IPS-NIHi11 (cell line): ENCODE measurements at regions not wholly inside any gene's neighbourhood (a gene's known extent, or its start where the extent isn't known, plus 50 kb on each side); places are given as distances from the start of the nearest gene placed in this dataset.

Experiments used
- DNase-seq: peaks from one replicate; pipeline ENCODE4 v3.0.0; 2012; ENCODE audit warnings: mixed read lengths, low spot score

- DNase-seq: no peak
These were observed 732.3 kb downstream of the NCAM2 start for GRCh38 chr21:21730512-21730911.

- no peak for DNase-seq
These were observed 733.4 kb downstream of the NCAM2 start for GRCh38 chr21:21731626-21732025.

- DNase-seq: no peak
These were observed 735.9 kb downstream of the NCAM2 start for GRCh38 chr21:21734088-21734487.

GRCh38 chr21:21737186-21737585 lies 739.0 kb downstream of the NCAM2 start:
- no peak for DNase-seq

DNA sequence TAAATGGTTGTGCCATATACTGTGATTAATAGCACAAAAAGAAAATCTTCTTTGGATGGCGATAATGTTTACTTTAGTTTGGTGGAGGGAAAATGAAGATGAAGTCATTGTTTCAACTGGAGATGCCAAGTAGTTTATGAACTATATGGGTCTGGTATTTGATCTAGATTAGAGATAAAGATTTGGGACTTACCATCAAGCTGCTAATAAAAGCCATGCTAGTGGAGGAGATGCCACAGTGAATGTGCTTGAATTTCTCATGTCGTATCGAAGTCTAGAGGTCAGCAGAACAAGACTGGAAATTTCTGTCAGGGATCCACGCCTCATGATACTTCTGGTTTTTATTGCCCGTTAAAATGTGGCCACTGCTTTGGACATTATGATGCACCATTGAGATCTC lies 742.0 kb downstream of the NCAM2 start:
- DNase-seq: no peak

- no peak for DNase-seq
These were observed 752.1 kb downstream of the NCAM2 start for GRCh38 chr21:21750124-21750825.

- DNase-seq: no peak
These were observed 753.1 kb downstream of the NCAM2 start for GRCh38 chr21:21751286-21751685.

- no peak for DNase-seq
These were observed 764.6 kb downstream of the NCAM2 start for GRCh38 chr21:21762855-21763254.

GRCh38 chr21:21764281-21764680 lies 766.1 kb downstream of the NCAM2 start:
- DNase-seq: no peak

- no peak for DNase-seq
These were observed 769.1 kb downstream of the NCAM2 start for GRCh38 chr21:21767276-21767675.

GRCh38 chr21:21788591-21788990 lies 790.4 kb downstream of the NCAM2 start:
- no peak for DNase-seq

DNA sequence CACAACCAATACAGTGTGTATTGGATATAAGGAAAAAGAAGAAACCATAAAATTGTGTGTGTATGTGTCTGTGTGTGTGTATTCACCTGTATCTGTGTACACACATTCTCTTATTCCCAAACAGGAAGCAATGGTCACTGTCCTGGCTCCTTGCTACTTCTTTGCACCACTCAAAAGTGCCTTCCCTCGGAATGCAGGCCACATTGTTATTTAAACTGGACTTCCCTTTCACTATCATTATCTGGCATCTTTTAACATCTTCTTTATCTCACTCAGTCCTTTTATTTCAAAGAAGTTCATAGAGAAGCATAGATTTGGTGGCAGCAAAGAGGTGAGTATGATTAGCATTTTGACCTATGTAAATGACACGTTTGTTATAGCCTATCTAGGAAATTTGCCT lies 803.7 kb downstream of the NCAM2 start:
- no peak for DNase-seq

GRCh38 chr21:21806711-21807597 lies 808.7 kb downstream of the NCAM2 start:
- DNase-seq: no peak

DNA sequence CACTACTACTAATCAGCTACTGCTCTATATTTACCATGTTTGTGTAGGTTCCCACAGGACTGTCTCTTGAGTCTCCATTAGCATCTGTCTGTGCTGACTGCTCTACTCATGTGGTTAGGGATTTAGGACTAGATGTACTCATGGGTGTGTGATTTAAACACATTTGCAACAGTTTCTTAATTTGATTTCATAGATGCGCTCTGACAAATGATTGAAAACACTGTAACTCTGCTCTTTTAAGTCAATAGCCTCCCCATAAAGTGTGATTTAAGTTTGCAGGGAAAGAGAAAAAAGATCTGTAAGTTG lies 809.3 kb downstream of the NCAM2 start:
- no peak for DNase-seq

DNA sequence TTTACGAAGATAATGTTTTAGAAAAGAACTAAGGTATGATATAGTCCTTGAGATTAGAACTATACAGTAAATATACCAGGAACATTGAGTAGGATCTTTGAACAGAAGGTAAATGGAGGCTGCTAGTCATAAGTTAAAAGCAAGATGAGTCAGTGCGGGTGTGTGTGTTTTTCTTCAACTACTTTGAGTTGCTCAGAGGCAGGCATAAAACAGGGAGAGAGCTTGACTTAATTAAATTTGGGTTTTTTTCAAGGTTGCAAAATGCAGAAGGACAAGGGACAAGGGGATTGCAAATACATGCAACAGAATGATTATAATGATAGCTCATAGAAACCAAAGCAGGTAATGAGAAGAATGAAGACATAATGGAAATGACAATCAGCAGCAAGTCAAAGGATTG lies 815.1 kb downstream of the NCAM2 start:
- DNase-seq: no peak

DNA sequence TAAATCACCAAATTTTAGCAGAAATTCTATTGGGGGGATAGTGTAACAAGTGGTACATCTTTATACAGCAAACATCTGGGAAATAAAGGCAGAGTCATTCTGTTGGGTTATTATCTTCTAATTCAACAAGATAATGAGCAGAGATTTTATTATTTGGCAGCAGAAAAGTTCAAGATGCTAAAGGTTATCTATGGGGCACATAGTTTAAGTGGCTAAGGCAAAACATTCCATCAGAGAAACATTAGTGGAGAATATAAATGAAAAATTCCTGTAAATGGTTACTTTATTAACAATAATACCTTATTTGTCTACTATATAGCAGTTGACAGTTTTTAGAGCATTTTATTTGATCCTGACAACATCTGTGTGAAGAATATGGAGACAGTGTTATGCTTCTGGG lies 815.7 kb downstream of the NCAM2 start:
- no peak for DNase-seq

DNA sequence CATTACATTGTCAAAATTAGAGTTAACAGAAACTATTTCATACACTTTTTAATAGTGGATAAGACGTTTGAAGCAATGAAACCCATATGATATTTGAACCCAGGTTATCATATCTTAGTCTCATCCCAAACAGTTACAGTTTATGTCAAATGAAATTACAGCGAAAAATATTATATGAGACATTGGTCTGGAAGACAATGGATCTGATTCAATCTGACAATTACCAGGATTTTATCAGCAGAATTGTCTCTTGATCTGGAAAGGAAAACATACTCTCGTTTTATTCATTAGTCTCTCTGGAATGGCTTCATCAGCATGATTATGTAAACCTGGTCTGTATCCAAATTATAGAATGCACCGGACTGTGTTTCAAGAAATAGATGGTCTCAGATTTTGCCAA lies 818.6 kb downstream of the NCAM2 start:
- no peak for DNase-seq

GRCh38 chr21:21818898-21819297 lies 820.7 kb downstream of the NCAM2 start:
- no peak for DNase-seq

DNA sequence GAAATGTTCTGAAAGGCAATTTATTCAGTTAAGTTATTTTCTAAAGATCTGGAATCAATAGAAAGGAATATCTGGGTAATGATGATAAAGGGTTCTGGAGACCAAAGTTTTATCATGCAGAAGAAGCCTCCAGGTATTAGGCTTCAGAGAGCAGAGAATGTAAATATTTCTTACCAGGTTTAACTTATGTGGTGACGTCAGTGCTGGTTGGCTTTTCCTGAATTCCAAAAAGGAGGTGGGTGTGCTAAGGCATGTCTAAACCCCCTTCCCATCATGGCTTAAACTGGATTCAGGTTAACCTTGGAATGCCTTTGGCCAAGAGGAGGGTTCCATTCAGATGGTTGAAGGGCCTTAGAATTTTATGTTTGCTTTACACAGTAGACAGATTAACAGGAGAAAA lies 829.9 kb downstream of the NCAM2 start:
- DNase-seq: no peak

- DNase-seq: no peak
These were observed 832.8 kb downstream of the NCAM2 start for GRCh38 chr21:21831036-21831435.

- no peak for DNase-seq
These were observed 847.7 kb downstream of the NCAM2 start for GRCh38 chr21:21845901-21846300.

DNA sequence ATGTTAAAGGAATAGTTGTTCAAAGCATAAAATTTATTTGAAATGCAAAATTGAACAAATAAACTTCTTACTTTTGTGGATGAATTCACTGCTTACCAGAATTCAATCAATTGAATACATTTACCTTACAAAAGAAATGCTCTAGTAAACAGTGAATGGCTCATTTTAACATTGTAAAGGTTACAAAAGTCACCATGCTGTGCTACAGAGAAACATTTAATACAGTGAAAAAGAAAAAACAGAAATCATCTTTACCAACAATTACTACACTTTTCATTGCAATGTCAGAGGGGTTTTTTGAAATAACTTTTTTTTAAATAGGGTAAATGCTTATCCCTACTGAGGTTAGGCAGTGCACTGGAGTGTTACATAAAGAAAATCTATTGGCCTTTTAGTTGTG lies 853.0 kb downstream of the NCAM2 start:
- no peak for DNase-seq

GRCh38 chr21:21851657-21852056 lies 853.4 kb downstream of the NCAM2 start:
- no peak for DNase-seq
